ENCODE measurements at regions not wholly inside any gene's neighbourhood (a gene's known extent, or its start where the extent isn't known, plus 50 kb on each side); places are given as distances from the start of the nearest gene placed in this dataset.

DNA sequence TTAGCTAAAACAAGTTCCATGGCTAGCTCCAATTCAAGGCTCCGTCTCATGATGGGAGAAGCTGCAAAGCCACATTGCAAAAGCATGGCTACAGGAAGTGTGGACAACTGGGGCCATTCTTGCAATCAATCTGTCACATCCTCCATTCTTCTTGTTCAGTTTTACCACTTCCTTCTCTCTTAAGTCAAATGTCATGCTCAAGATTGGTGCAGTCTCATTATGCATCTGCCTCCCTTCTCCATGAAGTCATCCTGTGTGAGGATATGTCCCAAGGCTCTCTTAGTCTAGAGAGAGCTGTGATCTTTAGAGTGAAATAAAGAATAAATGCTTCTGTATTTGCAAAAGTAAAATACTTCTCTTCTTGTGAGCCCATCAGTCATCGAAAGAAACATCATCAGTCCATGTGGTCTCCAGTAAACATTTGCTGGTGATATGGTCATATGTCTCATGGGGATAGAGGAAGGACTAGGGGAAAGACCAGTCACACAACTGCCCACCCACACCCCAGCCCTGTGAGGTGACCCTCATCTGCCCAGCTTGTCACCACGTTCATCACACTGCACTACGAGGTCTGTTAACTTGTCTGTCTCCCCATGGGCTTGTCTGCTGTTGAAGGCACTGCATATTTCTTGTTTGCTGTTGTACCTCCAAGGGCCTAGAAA is 303.0 kb downstream of the NUAK1 start:
- TF ChIP-seq, protein P1, sequence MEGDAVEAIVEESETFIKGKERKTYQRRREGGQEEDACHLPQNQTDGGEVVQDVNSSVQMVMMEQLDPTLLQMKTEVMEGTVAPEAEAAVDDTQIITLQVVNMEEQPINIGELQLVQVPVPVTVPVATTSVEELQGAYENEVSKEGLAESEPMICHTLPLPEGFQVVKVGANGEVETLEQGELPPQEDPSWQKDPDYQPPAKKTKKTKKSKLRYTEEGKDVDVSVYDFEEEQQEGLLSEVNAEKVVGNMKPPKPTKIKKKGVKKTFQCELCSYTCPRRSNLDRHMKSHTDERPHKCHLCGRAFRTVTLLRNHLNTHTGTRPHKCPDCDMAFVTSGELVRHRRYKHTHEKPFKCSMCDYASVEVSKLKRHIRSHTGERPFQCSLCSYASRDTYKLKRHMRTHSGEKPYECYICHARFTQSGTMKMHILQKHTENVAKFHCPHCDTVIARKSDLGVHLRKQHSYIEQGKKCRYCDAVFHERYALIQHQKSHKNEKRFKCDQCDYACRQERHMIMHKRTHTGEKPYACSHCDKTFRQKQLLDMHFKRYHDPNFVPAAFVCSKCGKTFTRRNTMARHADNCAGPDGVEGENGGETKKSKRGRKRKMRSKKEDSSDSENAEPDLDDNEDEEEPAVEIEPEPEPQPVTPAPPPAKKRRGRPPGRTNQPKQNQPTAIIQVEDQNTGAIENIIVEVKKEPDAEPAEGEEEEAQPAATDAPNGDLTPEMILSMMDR (IDR thresholded peaks at IDR 0.05), result no peak
- TF ChIP-seq POLR2AphosphoS5 (IDR thresholded peaks at IDR 0.05), result no peak
- no peak for TF ChIP-seq POLR2A (IDR thresholded peaks at IDR 0.05)
